ENCODE measurements at regions not wholly inside any gene's neighbourhood (a gene's known extent, or its start where the extent isn't known, plus 50 kb on each side); places are given as distances from the start of the nearest gene placed in this dataset.

- Histone ChIP-seq H3K4me1 (ENCODE audit: insufficient read depth, low read length) (peaks cover 9% of the 10 kb centered on the region), H3K4me3 (ENCODE audit: low read depth in 1 of 2, low read length in 2 of 2) (no peak overlapping the region), H3K9me3 (ENCODE audit: insufficient read depth, low read length, severe bottlenecking) (no peaks in the 10 kb centered on the region), H3K27me3 (ENCODE audit: insufficient read depth, low read length, poor library complexity) (peaks cover 37% of the 10 kb centered on the region), H3K36me3 (ENCODE audit: insufficient read depth, low read length) (no peaks in the 10 kb centered on the region), H3K79me2 (ENCODE audit: insufficient read depth, low read length) (no peaks in the 10 kb centered on the region), H3K27ac (ENCODE audit: low read length) (no peak overlapping the region), H3K9ac (ENCODE audit: low read depth, low read length) (no peak overlapping the region), H2AFZ (ENCODE audit: low read depth, low read length) (no peak overlapping the region), H3K4me2 (ENCODE audit: insufficient read depth, low read length) (no peak overlapping the region), H4K20me1 (ENCODE audit: insufficient read depth, low read length) (no peaks in the 10 kb centered on the region)
- ATAC-seq (ENCODE audit: insufficient read depth, low read depth) = peak; percentile 35; the same call in 1 of the 3 replicates
- no peak for TF ChIP-seq CTCF (IDR thresholded peaks at IDR 0.05; ENCODE audit: borderline replicate concordance, extremely low read depth, low read length, poor library complexity, severe bottlenecking)
- no peak for TF ChIP-seq EZH2 (IDR thresholded peaks at IDR 0.05; ENCODE audit: borderline replicate concordance, low read depth, low read length, severe bottlenecking)
- no peak for DNase-seq
Measured at GRCh38 chr3:193997228-193998122, 138.5 kb upstream of the HES1 start.

DNA sequence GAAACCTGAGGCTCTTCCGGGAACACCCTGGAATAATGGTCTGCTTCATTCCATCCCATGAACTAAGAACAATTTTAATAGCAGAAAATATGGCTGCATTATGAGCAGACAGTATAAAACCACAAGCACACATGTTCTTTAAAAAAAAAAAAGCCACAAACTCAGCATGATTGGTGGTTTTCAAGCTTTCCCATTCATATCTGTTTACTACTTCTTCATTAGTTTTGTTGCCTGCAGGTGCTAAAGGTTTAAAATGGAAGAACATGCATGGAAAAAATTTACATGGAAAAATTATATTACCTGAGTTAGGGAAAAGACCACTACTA, 137.9 kb upstream of the HES1 start:
- TF ChIP-seq EZH2 (IDR thresholded peaks at IDR 0.05; ENCODE audit: borderline replicate concordance, low read depth, low read length, severe bottlenecking) = no peak
- no peak for TF ChIP-seq CTCF (IDR thresholded peaks at IDR 0.05; ENCODE audit: borderline replicate concordance, extremely low read depth, low read length, poor library complexity, severe bottlenecking)
- peaks cover 9% of the 10 kb centered on the region for H3K4me1 ChIP-seq (ENCODE audit: insufficient read depth, low read length)
- no peaks in the 10 kb centered on the region for H3K9me3 ChIP-seq (ENCODE audit: insufficient read depth, low read length, severe bottlenecking)
- no peaks in the 10 kb centered on the region for H3K79me2 ChIP-seq (ENCODE audit: insufficient read depth, low read length)
- peaks cover 37% of the 10 kb centered on the region for H3K27me3 ChIP-seq (ENCODE audit: insufficient read depth, low read length, poor library complexity)
- H3K4me2 ChIP-seq (ENCODE audit: insufficient read depth, low read length) = no peak overlapping the region
- H3K27ac ChIP-seq (ENCODE audit: low read length) = no peak overlapping the region
- no peak for ATAC-seq (ENCODE audit: insufficient read depth, low read depth)
- H2AFZ ChIP-seq (ENCODE audit: low read depth, low read length) = no peak overlapping the region
- no peak overlapping the region for H3K4me3 ChIP-seq (ENCODE audit: low read depth in 1 of 2, low read length in 2 of 2)
- no peaks in the 10 kb centered on the region for H4K20me1 ChIP-seq (ENCODE audit: insufficient read depth, low read length)
- H3K36me3 ChIP-seq (ENCODE audit: insufficient read depth, low read length) = no peaks in the 10 kb centered on the region
- no peak for DNase-seq
- no peak overlapping the region for H3K9ac ChIP-seq (ENCODE audit: low read depth, low read length)

- no peak overlapping the region for H3K4me3 ChIP-seq (ENCODE audit: low read depth in 1 of 2, low read length in 2 of 2)
- H3K4me2 ChIP-seq (ENCODE audit: insufficient read depth, low read length) = no peak overlapping the region
- no peak overlapping the region for H3K27ac ChIP-seq (ENCODE audit: low read length)
- H3K4me1 ChIP-seq (ENCODE audit: insufficient read depth, low read length) = peaks cover 9% of the 10 kb centered on the region
- H3K27me3 ChIP-seq (ENCODE audit: insufficient read depth, low read length, poor library complexity) = peaks cover 39% of the 10 kb centered on the region
- H2AFZ ChIP-seq (ENCODE audit: low read depth, low read length) = no peak overlapping the region
- H3K79me2 ChIP-seq (ENCODE audit: insufficient read depth, low read length) = no peaks in the 10 kb centered on the region
- no peak for ATAC-seq (ENCODE audit: insufficient read depth, low read depth)
- no peaks in the 10 kb centered on the region for H3K9me3 ChIP-seq (ENCODE audit: insufficient read depth, low read length, severe bottlenecking)
- no peak for DNase-seq
- H3K9ac ChIP-seq (ENCODE audit: low read depth, low read length) = no peak overlapping the region
- H4K20me1 ChIP-seq (ENCODE audit: insufficient read depth, low read length) = no peaks in the 10 kb centered on the region
- TF ChIP-seq CTCF (IDR thresholded peaks at IDR 0.05; ENCODE audit: borderline replicate concordance, extremely low read depth, low read length, poor library complexity, severe bottlenecking) (no peak), EZH2 (IDR thresholded peaks at IDR 0.05; ENCODE audit: borderline replicate concordance, low read depth, low read length, severe bottlenecking) (no peak)
- H3K36me3 ChIP-seq (ENCODE audit: insufficient read depth, low read length) = no peaks in the 10 kb centered on the region
Measured at GRCh38 chr3:193998628-193999195, 137.2 kb upstream of the HES1 start.
